ENCODE measurements at regions not wholly inside any gene's neighbourhood (a gene's known extent, or its start where the extent isn't known, plus 50 kb on each side); places are given as distances from the start of the nearest gene placed in this dataset.

DNA sequence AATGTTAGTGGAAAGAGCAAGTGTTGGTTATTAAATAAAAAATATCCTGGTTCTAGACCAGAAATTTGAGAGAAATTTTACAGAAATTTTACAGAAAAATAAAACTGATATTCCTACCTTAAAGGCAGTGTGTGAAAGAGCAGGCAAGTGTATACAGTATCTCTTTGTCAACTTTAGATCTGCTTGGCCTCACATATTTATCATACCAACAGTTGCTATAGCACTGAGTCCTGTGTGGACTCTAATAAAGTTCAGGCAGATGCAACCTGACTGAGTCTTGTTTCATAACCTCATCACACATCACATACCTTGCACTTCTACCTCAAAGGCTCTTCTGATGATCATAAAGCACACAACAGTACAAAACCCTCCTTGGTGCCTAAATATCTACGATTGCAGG is 552.4 kb upstream of the PCDH15 start:
- no peak for DNase-seq

- DNase-seq: no peak
These were observed 550.4 kb upstream of the PCDH15 start for GRCh38 chr10:55351431-55351830.

DNA sequence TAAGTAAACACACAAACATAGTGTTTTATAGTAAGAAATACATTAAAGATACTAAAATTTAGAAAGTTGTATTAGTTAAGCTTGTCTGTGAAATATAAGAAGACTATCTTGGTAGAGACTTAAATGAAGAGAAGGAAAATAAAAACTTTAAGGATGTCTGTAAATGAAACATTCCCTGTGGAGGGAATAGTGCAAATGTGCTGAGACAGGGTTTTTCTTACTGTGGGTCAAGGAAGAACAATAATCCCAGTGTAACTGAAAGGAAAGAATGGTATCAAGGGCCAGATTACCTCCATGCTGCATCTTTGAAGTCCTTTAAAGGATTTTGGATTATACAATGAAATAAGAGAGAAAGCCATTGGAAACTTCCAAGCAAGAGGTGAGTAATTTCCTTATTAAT is 547.5 kb upstream of the PCDH15 start:
- no peak for DNase-seq

DNA sequence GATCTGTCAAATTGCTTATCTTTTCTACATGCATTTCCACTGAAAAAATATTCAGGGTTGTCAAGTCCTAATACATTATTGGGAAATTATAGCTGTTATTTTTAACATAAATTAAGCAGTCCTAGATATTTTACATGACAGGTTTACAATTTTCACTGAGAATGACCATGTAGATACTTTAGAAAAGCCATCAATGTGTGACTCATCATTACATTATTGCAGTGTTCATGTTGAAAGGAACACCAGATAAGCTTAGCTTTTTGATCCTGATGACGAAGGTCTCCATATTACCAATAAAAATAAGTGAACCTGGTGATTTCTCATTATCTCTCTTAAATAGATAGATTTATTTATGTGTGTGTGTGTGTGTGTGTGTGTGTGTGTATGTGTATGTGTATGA is 529.5 kb upstream of the PCDH15 start:
- DNase-seq: no peak

DNA sequence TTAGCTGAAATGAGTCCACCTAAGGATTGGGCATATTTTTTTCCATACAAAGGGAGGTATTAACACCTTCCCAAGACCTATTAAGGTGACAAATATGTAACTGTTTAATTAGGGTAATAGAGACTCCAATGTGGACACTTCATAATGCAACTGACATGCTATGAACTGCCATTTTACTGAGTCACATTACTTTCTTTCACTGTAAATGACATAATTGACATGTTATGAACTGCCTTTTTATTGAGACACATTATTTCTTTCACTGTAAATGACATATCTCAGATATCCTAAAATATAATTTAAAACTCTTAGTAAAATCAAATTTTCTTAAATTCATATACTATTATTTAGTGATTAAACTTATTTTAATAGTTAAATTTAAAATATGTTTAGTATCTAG is 528.8 kb upstream of the PCDH15 start:
- DNase-seq: no peak

DNA sequence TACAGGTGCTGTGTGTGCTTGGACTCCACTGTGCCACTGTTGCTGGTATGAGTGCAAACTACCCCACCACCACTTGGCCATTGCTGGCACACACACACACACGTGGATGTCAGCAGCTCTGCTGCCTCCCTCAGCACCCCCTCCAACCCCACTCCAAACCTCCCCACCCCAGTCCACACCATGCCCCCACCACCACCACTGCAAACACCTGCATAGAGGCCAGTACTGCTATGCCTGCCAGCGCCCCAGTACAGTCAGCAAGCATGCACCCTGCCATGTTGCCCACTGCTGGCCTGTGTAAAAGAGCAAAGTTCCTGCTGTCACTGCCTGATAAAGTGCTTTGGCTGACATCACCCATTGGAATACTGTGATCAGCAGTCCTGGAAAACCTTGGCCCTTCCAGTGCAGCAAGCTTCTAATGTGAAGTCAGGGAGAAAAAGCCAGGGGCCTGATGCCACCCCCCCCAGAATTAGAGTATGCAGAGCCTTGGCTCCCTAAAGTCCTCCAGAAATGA is 519.2 kb upstream of the PCDH15 start:
- no peak for DNase-seq

DNA sequence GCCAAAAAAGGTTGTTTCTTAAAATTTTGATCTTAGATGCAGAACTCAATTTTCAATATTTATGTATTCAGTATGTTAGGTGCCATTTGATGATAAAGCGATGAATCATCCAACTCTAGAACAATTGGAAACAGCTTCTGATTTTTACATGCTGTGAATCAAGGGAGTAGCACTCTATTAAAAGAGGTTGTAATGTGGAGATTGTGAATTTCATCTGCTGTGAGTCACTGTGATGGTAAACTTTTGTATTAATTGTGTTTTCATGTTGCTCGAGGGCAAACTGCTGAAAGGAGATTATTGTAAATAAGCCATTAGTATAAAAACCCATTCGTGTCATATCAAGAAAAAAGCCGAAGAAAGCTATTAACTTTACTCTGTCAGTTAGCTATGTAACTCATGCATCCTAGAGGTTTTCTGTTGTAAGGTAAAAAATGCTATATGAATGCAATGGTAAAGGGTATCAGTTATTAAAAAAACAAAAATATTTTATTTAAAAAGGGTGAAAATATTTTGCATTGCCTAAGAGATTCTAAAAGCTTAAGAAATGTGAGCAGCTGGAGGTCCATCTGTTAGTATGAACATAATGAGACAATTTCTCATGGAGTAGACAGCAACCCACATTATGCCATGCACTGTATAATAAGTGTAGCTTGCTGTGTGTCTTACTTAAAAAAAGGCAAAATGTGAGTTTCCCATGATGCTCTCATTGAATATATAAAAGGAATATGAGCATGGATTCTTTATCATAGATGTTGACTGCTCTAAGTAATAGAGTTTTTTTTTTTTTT is 511.0 kb upstream of the PCDH15 start:
- DNase-seq: no peak

DNA sequence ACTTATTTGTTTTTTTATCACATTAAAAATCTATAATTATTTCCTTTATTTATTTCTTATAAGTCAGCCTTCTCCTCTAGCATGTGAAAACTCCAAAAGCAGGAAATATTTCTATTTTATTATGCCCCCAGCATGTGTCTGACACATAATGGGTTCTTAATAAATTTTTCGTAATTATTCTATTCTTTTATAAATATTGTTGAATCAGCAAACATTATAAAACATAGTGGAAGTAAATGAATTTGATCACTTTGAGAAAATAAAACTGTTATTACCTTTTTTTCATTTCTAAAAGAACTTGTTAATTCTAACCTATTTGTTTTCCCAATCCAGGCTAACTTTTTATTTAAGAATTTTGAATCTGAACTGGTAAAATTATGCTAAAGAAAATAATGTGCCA is 509.1 kb upstream of the PCDH15 start:
- no peak for DNase-seq

GRCh38 chr10:55305285-55305684 is 504.3 kb upstream of the PCDH15 start:
- no peak for DNase-seq

DNA sequence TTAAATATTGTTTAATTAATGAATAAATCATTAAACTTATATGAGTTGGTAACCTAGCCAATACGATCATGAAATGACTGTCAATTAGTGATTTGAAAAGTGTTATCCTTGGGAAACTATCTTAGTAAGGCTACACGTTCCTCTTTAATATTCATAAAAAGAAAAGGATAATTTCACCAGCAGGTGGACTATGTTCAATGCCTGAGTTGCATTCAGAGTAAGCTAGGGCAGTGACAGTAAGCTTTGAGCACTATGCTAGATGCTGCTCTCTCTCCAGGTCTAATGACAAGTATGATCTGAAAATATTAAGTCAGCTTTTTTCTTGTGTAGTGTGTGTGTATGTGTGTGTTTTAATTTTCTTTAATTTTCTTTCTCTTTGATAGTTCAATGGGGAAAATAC is 486.3 kb upstream of the PCDH15 start:
- DNase-seq: no peak

DNA sequence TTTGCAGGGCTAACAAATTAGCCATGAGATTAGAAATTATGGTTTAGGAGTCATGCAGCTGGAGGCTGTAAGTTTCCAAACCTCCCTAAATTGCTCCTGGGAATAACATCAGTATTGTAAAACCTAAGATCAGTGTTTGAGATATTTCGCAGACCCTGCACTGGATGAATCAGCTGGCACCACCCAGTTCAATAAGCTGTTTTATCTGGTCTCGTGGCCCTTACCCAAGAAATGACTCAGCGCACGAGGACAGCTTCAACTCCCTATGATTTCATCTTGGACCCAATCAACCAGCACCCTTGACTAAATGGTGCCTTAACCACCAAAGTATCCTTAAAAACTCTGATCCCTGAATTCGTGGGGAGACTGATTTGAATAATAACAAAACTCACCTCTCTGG is 482.0 kb upstream of the PCDH15 start:
- no peak for DNase-seq

GRCh38 chr10:55280696-55281095 is 479.7 kb upstream of the PCDH15 start:
- DNase-seq: no peak

DNA sequence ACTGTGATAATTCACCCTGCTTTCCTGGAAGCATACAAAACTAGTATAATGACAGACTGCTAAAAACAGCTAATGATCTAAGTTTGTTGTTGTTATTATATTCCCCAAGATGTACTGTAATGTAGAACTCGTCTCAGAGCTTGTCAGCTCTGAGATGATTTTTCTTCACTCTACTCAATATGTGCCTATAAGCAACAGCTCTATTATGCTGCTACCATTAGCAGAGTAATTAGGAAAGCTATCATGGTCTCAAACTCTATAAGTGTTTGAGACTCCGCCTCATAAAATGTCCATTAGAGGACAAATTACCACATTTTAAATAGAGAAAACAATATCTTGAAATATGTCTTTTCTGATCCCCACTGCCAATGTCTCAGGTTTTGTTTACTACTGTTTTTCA is 476.5 kb upstream of the PCDH15 start:
- DNase-seq: no peak

DNA sequence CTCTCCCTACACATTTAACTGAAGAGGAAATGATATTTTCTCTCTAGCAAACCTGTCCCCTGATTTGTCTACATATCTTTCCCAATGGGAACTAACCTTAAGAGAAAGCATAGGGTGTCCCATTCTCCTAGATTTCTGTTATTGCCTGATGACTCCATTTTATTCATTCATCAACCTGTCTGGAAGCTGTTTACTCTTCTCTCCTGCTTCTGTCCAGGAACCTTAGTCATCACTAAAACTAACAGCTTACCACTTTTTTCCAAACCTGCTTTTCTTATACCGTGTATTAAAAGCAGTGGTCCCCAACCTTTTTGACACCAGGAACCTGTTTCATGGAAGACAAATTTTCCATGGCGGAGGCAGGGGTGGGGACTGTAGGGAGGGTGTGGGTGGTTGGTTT is 473.3 kb upstream of the PCDH15 start:
- no peak for DNase-seq

DNA sequence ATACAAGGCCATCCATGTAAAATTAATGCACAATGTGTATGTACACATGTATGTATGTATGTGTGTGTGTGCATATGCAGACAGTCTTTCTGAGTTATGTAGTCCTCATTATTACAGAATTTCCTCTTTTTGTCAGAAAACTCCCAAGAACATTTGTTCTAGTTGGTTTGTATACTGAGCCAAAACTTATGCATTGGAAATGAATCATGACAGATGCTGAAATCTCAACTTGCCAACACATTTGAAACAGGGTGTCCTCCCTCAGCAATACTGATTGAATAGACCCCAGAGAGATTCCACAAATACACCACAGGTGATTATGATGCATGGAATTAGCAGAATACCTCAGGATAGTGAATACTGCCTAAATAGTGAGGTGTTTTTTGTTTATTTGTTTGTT is 472.9 kb upstream of the PCDH15 start:
- DNase-seq: no peak

DNA sequence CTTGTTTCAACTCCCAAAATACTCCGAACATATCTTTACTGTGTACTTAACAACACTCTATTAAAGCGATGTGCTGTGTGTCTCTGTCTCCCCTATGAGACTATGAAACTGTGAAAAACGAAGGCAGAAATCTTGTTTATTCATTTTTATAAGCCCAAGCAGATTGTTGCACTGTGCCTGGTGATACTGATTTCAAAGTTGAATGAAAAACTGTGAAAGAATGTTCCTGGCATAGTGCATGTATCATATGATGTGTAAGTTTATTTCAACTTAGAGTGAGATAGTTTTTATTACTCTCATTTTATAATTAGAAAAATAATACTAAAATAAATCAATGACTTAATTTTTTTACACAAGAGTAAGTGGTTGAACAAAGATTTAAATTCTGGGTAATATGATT is 471.9 kb upstream of the PCDH15 start:
- no peak for DNase-seq

GRCh38 chr10:55266797-55267196 is 465.8 kb upstream of the PCDH15 start:
- DNase-seq: no peak

DNA sequence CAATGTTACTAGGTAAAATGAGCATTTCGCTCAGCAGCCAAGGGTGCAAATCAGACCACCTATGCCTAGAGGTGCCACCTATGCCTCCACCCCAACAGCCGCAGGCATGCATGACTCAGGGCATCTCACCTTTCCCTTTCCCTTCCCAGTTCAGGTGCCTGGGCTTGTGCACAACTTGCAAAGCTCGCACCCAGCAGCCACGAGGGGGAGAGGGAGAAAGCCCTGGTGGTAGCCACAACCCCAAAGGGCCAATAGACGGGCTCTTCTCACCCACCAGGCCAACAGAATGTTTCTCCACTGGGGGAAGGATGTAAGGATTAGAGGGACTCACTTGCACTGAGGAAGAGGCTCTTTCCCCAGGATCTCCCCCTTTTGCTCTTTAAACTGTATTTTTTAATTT is 462.3 kb upstream of the PCDH15 start:
- DNase-seq: no peak

DNA sequence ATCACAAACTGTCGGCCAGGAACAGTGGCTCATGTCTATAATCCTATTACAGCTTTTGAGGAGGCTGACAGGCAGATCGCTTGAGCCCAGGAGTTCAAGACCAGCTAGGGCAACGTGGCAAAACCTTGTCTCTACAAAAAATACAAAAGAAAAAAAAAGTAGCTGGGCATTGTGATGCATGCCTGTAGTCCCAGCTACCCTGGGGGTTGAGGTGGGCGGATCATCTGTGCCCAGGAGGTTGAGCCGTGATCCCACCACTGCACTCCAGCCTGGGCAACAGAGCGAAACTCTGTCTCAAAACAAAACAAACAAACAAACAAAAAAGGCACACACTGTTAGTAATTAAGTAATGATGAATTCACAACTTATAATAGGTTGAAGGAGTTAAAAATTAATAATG is 441.5 kb upstream of the PCDH15 start:
- DNase-seq: no peak

DNA sequence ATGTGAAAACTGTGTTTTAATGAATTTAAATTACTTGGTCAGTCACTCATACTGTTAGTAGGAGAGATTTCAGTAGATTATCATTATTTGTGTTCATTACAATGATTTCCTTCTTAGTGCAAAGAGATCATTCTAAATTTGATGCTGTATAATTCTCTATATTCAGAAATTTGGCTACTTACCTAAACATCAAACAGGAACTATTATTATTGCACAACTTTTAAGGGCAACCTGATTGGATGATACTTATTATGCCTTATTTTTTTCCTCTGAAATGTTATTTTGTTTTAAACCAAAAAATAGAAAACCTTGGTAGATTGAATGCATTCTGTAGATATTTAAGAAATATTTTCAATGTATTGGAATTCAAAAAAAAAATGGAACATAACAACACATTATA is 436.4 kb upstream of the PCDH15 start:
- no peak for DNase-seq

- no peak for DNase-seq
These were observed 432.5 kb upstream of the PCDH15 start for GRCh38 chr10:55233505-55233904.

GRCh38 chr10:55233090-55233489 is 432.1 kb upstream of the PCDH15 start:
- no peak for DNase-seq

DNA sequence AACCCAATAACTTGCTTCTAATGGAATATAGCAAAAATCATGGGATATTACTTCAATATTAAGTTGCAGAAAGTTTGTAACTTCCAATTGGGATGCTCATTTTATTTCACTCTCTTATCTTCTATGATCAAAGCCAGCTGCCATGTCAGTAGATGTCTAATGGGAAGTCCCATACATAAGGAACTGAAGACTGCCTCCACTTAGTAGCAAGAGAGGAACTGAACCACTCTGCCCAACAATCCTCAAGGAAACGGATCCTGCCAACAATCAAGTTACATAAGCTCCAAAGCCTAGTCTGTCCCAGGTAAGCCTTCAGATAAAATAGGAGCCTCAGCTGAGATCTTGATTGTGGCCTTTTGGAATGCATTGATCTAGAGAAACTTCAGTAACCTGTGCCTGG is 431.5 kb upstream of the PCDH15 start:
- no peak for DNase-seq

DNA sequence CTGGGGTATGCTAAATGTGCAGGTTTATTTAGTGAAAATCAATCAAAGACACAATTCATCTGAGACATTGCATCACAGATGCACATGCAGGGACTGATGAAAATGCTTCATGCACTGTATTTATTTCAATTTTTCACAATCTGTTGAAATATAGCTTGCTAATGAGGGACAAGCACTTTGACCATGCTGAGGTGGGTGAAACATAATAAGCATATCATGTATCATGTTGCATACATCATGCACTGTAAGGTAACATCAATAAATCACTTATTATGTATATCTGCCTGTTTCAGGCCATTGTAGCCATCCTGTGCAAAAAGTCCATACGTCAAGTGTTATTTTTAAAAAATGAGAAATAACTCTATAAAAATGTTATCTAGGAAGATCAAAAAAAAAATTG is 426.9 kb upstream of the PCDH15 start:
- no peak for DNase-seq
